Bronchial epithelial cell (primary cell): ENCODE measurements at regions not wholly inside any gene's neighbourhood (a gene's known extent, or its start where the extent isn't known, plus 50 kb on each side); places are given as distances from the start of the nearest gene placed in this dataset.

Experiments
- DNase-seq: peaks from one replicate; pipeline ENCODE4 v3.0.0-alpha.2; 2010; ENCODE audit warnings: low read depth
- FAIRE-seq: peaks from 2 replicates; lab custom pipeline; 2011; peaks lifted over from hg19 to GRCh38; lab: Jason Lieb, UNC
- H3K27me3 ChIP-seq: 2 replicates; pipeline ENCODE4 v1.5.1; 2011; ENCODE audit warnings: low read length; ENCODE audit not compliant: control insufficient read depth, insufficient read depth
- H3K36me3 ChIP-seq: 2 replicates; pipeline ENCODE4 v1.5.1; 2011; ENCODE audit warnings: low read length; ENCODE audit not compliant: control insufficient read depth, insufficient read depth
- H3K4me3 ChIP-seq: 2 replicates; pipeline ENCODE4 v1.5.1; 2011; ENCODE audit warnings: mild to moderate bottlenecking, low read depth, low read length, control low read depth
- TF ChIP-seq, protein P1 (sequence below): IDR thresholded peaks from 2 replicates; pipeline ENCODE4 v1.5.1; 2011; ENCODE audit warnings: mild to moderate bottlenecking, moderate library complexity, low read length, control low read depth, inconsistent platforms; ENCODE audit not compliant: insufficient read depth, severe bottlenecking

DNA sequence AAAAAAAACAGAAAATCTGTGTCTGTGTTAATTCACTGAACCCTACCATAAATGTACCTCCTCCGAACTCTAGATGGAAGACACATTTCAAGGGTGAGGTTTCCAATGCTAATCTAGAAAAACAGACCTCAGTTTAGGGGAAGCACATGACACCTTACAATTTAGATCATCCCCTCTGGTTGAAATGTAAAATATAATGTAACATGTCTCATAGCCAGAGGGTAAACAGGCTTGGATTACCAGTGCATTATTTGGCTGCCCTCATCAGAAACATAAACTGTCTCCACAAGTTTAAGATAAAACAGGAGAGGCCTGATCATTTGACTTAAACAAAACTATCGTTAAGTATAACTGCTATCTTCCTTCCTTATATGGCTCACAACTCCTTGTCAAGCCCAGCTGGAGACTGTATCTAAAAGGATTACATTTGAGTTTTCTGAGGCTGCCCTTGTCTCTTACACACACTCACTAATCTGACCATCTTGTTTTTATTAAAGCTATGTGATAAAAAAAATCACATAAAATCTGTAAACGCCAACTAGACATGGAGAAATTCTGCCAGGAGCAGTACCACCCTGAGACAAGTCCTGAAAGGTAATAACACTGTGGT lies 105.7 kb downstream of the LURAP1L start:
- TF ChIP-seq, protein P1, sequence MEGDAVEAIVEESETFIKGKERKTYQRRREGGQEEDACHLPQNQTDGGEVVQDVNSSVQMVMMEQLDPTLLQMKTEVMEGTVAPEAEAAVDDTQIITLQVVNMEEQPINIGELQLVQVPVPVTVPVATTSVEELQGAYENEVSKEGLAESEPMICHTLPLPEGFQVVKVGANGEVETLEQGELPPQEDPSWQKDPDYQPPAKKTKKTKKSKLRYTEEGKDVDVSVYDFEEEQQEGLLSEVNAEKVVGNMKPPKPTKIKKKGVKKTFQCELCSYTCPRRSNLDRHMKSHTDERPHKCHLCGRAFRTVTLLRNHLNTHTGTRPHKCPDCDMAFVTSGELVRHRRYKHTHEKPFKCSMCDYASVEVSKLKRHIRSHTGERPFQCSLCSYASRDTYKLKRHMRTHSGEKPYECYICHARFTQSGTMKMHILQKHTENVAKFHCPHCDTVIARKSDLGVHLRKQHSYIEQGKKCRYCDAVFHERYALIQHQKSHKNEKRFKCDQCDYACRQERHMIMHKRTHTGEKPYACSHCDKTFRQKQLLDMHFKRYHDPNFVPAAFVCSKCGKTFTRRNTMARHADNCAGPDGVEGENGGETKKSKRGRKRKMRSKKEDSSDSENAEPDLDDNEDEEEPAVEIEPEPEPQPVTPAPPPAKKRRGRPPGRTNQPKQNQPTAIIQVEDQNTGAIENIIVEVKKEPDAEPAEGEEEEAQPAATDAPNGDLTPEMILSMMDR, result no peak
- Histone ChIP-seq H3K27me3 (no peaks in the 10 kb centered on the region), H3K4me3 (no peak overlapping the region), H3K36me3 (no peaks in the 10 kb centered on the region)
- FAIRE-seq (no peak), DNase-seq (no peak)

DNA sequence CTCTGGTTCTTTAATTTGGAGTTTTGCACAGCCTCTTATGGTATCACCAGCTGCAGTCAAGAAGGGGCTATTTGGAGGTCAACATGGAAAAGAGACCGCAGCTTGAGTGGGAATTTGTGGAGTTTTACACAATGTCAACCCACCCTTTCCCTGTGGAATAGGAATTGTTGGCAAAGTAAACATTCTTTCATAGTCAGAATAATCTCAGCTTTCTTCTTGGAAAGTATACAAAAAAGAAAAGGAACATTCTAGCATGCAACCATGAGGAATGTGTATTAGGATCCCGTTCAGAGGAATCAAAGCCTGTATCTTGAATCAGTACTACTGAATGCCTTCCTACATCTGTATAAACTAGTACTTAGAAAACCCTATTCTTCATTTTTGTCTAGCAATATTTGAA lies 107.6 kb downstream of the LURAP1L start:
- no peak for FAIRE-seq
- no peak for DNase-seq
- Histone ChIP-seq H3K4me3 (no peak overlapping the region), H3K27me3 (no peaks in the 10 kb centered on the region), H3K36me3 (no peaks in the 10 kb centered on the region)
- TF ChIP-seq, protein P1, result no peak

DNA sequence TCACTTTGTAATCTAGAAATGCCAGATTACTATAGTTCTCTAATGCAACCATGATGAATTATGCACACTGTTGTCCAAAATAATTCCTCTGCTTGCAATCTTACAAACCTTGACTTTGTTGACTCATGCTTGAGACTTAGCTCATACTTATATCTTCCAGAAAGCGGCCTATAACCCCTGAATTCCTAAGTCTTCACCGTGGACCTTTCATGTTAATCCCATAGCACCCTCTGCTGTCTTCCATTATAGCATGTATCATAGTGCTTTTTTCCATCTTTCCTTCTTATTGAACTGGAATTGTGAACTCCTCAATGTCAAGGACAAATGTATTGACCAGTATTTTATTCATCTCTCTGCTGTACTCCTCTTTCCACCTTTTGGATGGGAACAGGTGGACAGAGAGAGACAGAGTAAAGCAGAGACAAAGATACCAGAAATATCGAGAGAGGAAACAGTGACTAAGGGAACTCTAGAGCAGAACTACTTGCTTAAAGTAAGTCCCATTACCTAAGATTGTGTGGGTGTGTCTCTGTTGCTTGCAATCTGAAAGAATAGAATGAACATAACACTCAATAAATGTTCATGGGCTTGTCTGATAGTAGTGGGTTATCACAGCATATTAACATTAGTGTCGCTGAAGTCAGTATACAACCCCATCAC lies 110.0 kb downstream of the LURAP1L start:
- FAIRE-seq (no peak), DNase-seq (peak; percentile 87)
- H3K36me3 ChIP-seq, result no peaks in the 10 kb centered on the region
- no peaks in the 10 kb centered on the region for H3K27me3 ChIP-seq
- TF ChIP-seq, protein P1, result peak; percentile 51
- H3K4me3 ChIP-seq, result no peak overlapping the region

DNA sequence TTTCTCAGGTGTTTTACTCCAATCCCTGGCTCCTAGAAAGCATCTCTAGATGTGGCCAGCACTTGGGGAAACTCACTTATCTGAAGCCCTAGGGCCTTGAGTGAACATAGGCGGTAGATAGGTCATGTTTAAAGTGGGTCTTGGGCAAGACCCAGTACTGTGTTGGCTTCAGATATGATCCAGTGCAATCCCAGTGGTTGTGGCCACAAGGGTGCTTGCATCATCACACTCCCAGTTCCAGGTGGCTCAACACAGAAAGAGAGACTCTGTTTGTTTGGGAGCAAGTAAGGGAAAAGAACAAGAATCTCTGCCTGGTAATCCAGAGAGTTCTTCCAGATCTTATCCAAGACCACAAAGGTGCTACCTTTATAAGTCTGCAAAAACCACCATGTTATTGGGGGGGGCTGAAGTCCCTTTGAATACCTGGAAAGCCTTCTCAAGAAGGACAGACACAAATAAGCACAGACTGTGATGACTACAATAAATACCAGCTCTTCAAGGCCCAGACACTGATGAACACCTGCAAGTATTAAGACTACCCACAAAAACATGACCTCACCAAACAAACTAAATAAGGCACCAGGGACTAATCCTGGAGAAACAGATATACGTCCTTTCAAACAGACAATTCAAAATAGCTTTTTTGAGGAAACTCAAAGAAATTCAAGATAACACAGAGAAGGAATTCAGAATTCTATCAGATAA lies 114.7 kb downstream of the LURAP1L start:
- DNase-seq (no peak), FAIRE-seq (peak; percentile 23)
- TF ChIP-seq, protein P1, result no peak
- no peaks in the 10 kb centered on the region for H3K27me3 ChIP-seq
- H3K36me3 ChIP-seq, result no peaks in the 10 kb centered on the region
- H3K4me3 ChIP-seq, result no peak overlapping the region

DNA sequence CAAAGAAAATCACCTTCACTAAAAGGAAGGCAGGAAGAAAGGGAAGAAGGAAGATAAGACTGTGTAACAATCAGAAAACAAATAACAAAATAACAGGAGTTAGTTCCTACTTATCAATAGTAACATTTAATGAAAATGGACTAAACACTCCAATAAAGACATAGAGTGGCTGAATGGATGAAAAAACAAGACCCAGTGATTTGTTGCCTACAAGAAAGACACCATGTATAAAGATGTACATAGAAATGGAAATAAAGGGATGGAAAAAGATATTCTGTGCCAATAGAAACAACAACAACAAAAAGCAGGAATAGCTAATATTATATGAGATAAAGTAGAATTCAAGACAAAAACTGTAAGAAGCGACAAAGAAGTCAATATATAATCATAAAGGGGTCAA lies 116.8 kb downstream of the LURAP1L start:
- no peak for FAIRE-seq

More for the DNA sequence above, 116.8 kb downstream of the LURAP1L start:
- Histone ChIP-seq H3K4me3 (no peak overlapping the region), H3K36me3 (no peaks in the 10 kb centered on the region), H3K27me3 (no peaks in the 10 kb centered on the region)
- TF ChIP-seq, protein P1, result no peak
- no peak for DNase-seq
